Trophoblast cell (in vitro differentiated cells and primary cell): ENCODE measurements at regions not wholly inside any gene's neighbourhood (a gene's known extent, or its start where the extent isn't known, plus 50 kb on each side); places are given as distances from the start of the nearest gene placed in this dataset.
"Not testable (repeated sequence)": the region's sequence is repeated elsewhere in the genome, so short reads cannot be mapped to it uniquely, and the experiment has no call there.

Source experiments
- DNase-seq, 2 donors: peaks; one replicate each; pipeline ENCODE4 v3.0.0-alpha.2; 2016
- H2AFZ ChIP-seq: 2 replicates; pipeline ENCODE4 v1.6.1; 2013; ENCODE audit warnings: low read length, moderate library complexity, mild to moderate bottlenecking; ENCODE audit not compliant: insufficient read depth, poor library complexity
- H2AK5ac ChIP-seq: 2 replicates; pipeline ENCODE4 v1.6.1; 2013; ENCODE audit warnings: mild to moderate bottlenecking, low read length
- H2BK120ac ChIP-seq: 2 replicates; pipeline ENCODE4 v1.6.1; 2013; ENCODE audit warnings: low read length, mild to moderate bottlenecking, moderate library complexity; ENCODE audit not compliant: insufficient read depth, poor library complexity
- H2BK12ac ChIP-seq: 2 replicates; pipeline ENCODE4 v1.6.1; 2013; ENCODE audit warnings: mild to moderate bottlenecking, low read length, moderate library complexity
- H2BK5ac ChIP-seq: 2 replicates; pipeline ENCODE4 v1.6.1; 2013; ENCODE audit warnings: low read length, low read depth, moderate library complexity, mild to moderate bottlenecking; ENCODE audit not compliant: poor library complexity
- H3K14ac ChIP-seq: 2 replicates; pipeline ENCODE4 v1.6.1; 2013; ENCODE audit warnings: mild to moderate bottlenecking, low read length
- H3K18ac ChIP-seq: 2 replicates; pipeline ENCODE4 v1.6.1; 2013; ENCODE audit warnings: mild to moderate bottlenecking, low read length
- H3K23ac ChIP-seq: 2 replicates; pipeline ENCODE4 v1.6.1; 2013; ENCODE audit warnings: low read length
- H3K27ac ChIP-seq: 2 replicates; pipeline ENCODE4 v1.5.1; 2013; ENCODE audit warnings: low read depth, mild to moderate bottlenecking, inconsistent platforms, low read length, moderate library complexity
- H3K27me3 ChIP-seq: 2 replicates; pipeline ENCODE4 v1.6.1; 2013; ENCODE audit warnings: inconsistent platforms, mild to moderate bottlenecking, low read length, moderate library complexity; ENCODE audit not compliant: insufficient read depth
- H3K36me3 ChIP-seq, 2 experiments: 1 replicate in 1 of 2; 2 replicates in 1 of 2; pipeline ENCODE4 v1.6.1; 2013; ENCODE audit warnings: low read length in 2 of 2, mild to moderate bottlenecking in 2 of 2, moderate library complexity in 1 of 2; ENCODE audit not compliant: insufficient read depth in 2 of 2, control insufficient read depth in 1 of 2
- H3K4ac ChIP-seq: 2 replicates; pipeline ENCODE4 v1.6.1; 2013; ENCODE audit warnings: low read depth, mild to moderate bottlenecking, low read length, moderate library complexity
- H3K4me1 ChIP-seq, 2 experiments: 1 replicate in 1 of 2; 2 replicates in 1 of 2; pipeline ENCODE4 v1.6.1; 2013; ENCODE audit warnings: low read length in 2 of 2, mild to moderate bottlenecking in 2 of 2, moderate library complexity in 1 of 2; ENCODE audit not compliant: insufficient read depth in 2 of 2, control insufficient read depth in 1 of 2
- H3K4me2 ChIP-seq: 2 replicates; pipeline ENCODE4 v1.6.1; 2013; ENCODE audit warnings: inconsistent platforms, mild to moderate bottlenecking, low read length, moderate library complexity
- H3K4me3 ChIP-seq: 2 replicates; pipeline ENCODE4 v1.5.1; 2013; ENCODE audit warnings: mild to moderate bottlenecking, low read depth, low read length, inconsistent platforms
- H3K79me1 ChIP-seq: one replicate; pipeline ENCODE4 v1.6.1; 2013; ENCODE audit warnings: low read length
- H3K79me2 ChIP-seq: 2 replicates; pipeline ENCODE4 v1.6.1; 2013; ENCODE audit warnings: low read length, mild to moderate bottlenecking; ENCODE audit not compliant: control insufficient read depth, insufficient read depth, poor library complexity
- H3K9ac ChIP-seq: 2 replicates; pipeline ENCODE4 v1.6.1; 2013; ENCODE audit warnings: mild to moderate bottlenecking, low read length
- H3K9me3 ChIP-seq: 2 replicates; pipeline ENCODE4 v1.6.1; 2013; ENCODE audit warnings: low read depth, mild to moderate bottlenecking, control low read depth, inconsistent platforms, low read length; ENCODE audit not compliant: insufficient read depth
- H4K12ac ChIP-seq: 2 replicates; pipeline ENCODE4 v1.6.1; 2013; ENCODE audit warnings: low read depth, mild to moderate bottlenecking, low read length, moderate library complexity
- H4K8ac ChIP-seq: 2 replicates; pipeline ENCODE4 v1.6.1; 2013; ENCODE audit warnings: low read depth, mild to moderate bottlenecking, low read length, moderate library complexity
- H4K91ac ChIP-seq: one replicate; pipeline ENCODE4 v1.6.1; 2013; ENCODE audit warnings: low read depth, mild to moderate bottlenecking, low read length, moderate library complexity
- WGBS: extraction: QIAGEN DNeasy Blood & Tissue Kit; methylation state at CpG from one replicate; pipeline ENCODE4 v1.1.7; 2013; ENCODE audit warnings: missing lambda C conversion rate; ENCODE audit not compliant: insufficient read length, insufficient coverage; ENCODE audit errors: extremely low coverage; 5-methylcytosine and 5-hydroxymethylcytosine counted together

DNA sequence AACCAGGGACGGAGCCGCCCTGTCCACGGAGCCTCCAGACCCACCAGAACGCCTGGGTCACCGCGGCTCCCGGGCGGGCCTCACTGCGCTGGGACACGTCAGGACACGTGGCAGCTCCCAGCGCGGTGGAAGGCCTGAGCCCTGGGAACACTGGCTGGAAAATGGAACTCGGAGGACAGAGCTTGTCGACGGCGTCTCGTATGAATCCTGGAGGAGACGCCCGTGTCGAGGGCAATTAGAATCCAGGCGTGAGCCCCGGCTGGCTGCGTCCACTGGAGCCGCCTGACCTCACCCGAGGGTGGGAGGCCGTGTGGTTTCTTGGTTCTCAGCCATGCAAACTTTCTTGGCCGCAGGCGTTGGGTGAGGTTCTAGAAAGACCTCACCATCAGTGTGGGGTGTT, 173.9 kb downstream of the LAT start:
- Histone ChIP-seq H2BK120ac (no peak overlapping the region), H3K14ac (no peak overlapping the region), H3K79me1 (peaks cover 2% of the 10 kb centered on the region), H2AFZ (no peak overlapping the region), H2BK12ac (no peak overlapping the region), H2BK5ac (no peak overlapping the region), H3K23ac (no peak overlapping the region), H4K8ac (no peak overlapping the region), H3K4me3 (no peak overlapping the region), H3K9ac (no peak overlapping the region), H3K27ac (no peak overlapping the region), H4K12ac (no peak overlapping the region), H3K4ac (no peak overlapping the region), H3K36me3 (no peaks in the 10 kb centered on the region), H3K79me2 (no peaks in the 10 kb centered on the region), H4K91ac (no peak overlapping the region), H2AK5ac (no peak overlapping the region), H3K27me3 (no peaks in the 10 kb centered on the region), H3K4me2 (no peak overlapping the region), H3K9me3 (peaks cover 5% of the 10 kb centered on the region), H3K4me1 (peaks cover 8 to 12% of the 10 kb centered on the region in 2 experiments), H3K18ac (no peak overlapping the region)
- DNase-seq: no peak
- WGBS: no CpG with 5 or more reads among the region's 29 CpGs

DNA sequence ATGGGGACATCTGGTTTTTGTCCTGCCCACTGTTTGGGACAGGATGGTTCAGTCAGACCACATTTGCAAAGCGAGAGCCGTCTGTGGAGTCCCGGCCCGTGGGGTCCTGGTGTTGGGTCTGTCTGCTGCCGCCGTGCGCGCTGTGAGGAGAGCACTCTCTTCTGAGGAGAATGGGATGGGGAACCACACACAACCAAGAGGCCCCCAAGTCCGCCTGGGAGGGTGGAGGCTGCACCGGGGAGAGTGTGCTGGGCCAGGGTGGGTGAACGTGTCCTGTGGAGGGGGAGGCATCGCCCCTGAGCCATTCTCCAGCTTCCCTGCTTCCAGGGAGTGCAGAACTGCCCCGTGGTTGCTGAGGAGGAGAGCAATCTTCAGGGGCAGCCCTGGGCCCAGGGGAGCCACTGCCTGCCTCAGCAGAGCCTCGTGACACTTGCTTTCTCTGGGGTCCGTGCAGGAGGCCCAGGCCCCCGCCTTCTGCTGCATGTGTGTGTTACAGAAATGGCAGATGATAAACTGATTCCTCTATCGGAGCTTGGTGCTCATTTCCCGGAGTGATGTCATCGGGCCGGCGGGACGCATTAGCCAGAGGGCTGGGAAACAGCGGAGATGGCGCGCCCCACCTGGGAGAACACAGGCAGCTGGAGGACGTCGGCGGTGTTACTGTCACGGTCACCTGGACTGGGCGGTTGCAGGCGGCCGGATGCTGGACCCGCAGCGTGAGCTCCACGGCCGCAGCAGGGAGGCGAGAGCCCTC, 173.4 kb downstream of the LAT start:
- WGBS: no CpG with 5 or more reads among the region's 37 CpGs
- not testable (repeated sequence) for H2AK5ac ChIP-seq, H4K12ac ChIP-seq, H4K8ac ChIP-seq, H2BK120ac ChIP-seq, H3K4ac ChIP-seq, H3K27ac ChIP-seq, H2BK5ac ChIP-seq, H3K9me3 ChIP-seq, H3K9ac ChIP-seq, H3K27me3 ChIP-seq, H3K36me3 ChIP-seq, H3K79me2 ChIP-seq, H4K91ac ChIP-seq, H3K4me3 ChIP-seq, H3K4me2 ChIP-seq, H3K79me1 ChIP-seq, H2AFZ ChIP-seq, H3K18ac ChIP-seq, H3K14ac ChIP-seq, H3K23ac ChIP-seq
- DNase-seq: peak; percentile 56 to 65
- Histone ChIP-seq H2BK12ac (peak overlapping the region; percentile 6), H3K4me1 (peaks cover 8 to 12% of the 10 kb centered on the region in 2 experiments)

GRCh38 chr16:29157051-29157923, 172.4 kb downstream of the LAT start:
- not testable (repeated sequence) for H3K14ac ChIP-seq, H3K79me1 ChIP-seq, H4K12ac ChIP-seq, H3K27me3 ChIP-seq, H3K9me3 ChIP-seq, H4K8ac ChIP-seq, H4K91ac ChIP-seq, H3K9ac ChIP-seq, H3K4ac ChIP-seq, H2AFZ ChIP-seq, H3K79me2 ChIP-seq, H3K36me3 ChIP-seq, H3K23ac ChIP-seq, H2AK5ac ChIP-seq, H2BK12ac ChIP-seq, H3K4me3 ChIP-seq, H2BK5ac ChIP-seq, H3K18ac ChIP-seq, H2BK120ac ChIP-seq
- peak overlapping the region; percentile 56 for H3K27ac ChIP-seq
- H3K4me2 ChIP-seq: peak overlapping the region; percentile 10
- no CpG with 5 or more reads among the region's 22 CpGs for WGBS
- DNase-seq: peak; percentile 93 to 98
- H3K4me1 ChIP-seq: peaks cover 8 to 12% of the 10 kb centered on the region in 2 experiments

DNA sequence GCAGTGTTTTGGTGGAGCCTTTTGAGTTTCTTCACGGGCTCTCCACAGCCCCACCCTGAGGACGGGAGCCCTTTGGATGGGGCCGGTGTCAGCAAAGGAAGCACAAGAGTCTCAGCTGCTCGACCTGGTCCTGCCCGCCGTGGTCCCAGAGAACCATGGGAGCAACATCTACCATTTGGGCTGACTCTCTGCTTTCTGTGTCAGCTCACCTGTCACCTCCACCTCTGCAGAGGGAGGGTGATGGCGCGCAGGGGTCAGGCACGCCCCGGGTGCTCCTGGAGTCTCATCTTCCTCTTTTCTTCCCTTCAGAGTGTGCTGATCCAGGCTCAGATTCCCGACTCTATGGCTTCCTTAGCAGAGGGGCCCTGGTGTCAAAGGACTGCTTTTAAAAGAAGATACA, 171.7 kb downstream of the LAT start:
- no peak overlapping the region for H3K4me3 ChIP-seq
- no peak overlapping the region for H2BK5ac ChIP-seq
- H2AK5ac ChIP-seq: no peak overlapping the region
- no peak overlapping the region for H2BK120ac ChIP-seq
- H3K27ac ChIP-seq: no peak overlapping the region
- H3K18ac ChIP-seq: no peak overlapping the region
- no CpG with 5 or more reads among the region's 11 CpGs for WGBS
- peak overlapping the region; percentile 75 for H2BK12ac ChIP-seq
- no peak overlapping the region for H3K4ac ChIP-seq
- H3K4me1 ChIP-seq: peaks cover 8 to 12% of the 10 kb centered on the region in 2 experiments
- no peak overlapping the region for H3K9ac ChIP-seq
- no peaks in the 10 kb centered on the region for H3K79me2 ChIP-seq
- H4K12ac ChIP-seq: no peak overlapping the region
- peaks cover 5% of the 10 kb centered on the region for H3K9me3 ChIP-seq
- no peaks in the 10 kb centered on the region for H3K27me3 ChIP-seq
- H2AFZ ChIP-seq: no peak overlapping the region
- peak overlapping the region; percentile 21 for H4K91ac ChIP-seq
- H3K79me1 ChIP-seq: peaks cover 2% of the 10 kb centered on the region
- peak in 1 of 2 donors; percentile 38 for DNase-seq
- no peak overlapping the region for H4K8ac ChIP-seq
- H3K36me3 ChIP-seq: no peaks in the 10 kb centered on the region
- H3K4me2 ChIP-seq: no peak overlapping the region
- no peak overlapping the region for H3K23ac ChIP-seq
- no peak overlapping the region for H3K14ac ChIP-seq
